Activated CD4-positive, alpha-beta T cell treated with anti-CD3 and anti-CD28 coated beads for 4 hours (primary cell): ENCODE measurements at regions not wholly inside any gene's neighbourhood (a gene's known extent, or its start where the extent isn't known, plus 50 kb on each side); places are given as distances from the start of the nearest gene placed in this dataset.

Experiments
- DNase-seq, 2 donors: peaks; one replicate each; pipeline ENCODE4 v3.0.0-alpha.2; 2020

GRCh38 chr13:64850017-64850416 lies 2380.1 kb downstream of the PCDH9 start:
- DNase-seq = no peak

GRCh38 chr13:64849196-64849595 lies 2380.9 kb downstream of the PCDH9 start:
- DNase-seq = no peak

- DNase-seq = no peak
Measured at GRCh38 chr13:64847767-64848166, 2382.4 kb downstream of the PCDH9 start.

- no peak for DNase-seq
Measured at GRCh38 chr13:64845110-64845509, 2385.0 kb downstream of the PCDH9 start.

GRCh38 chr13:64819081-64819480 lies 2411.1 kb downstream of the PCDH9 start:
- DNase-seq = no peak

GRCh38 chr13:64817691-64818090 lies 2412.4 kb downstream of the PCDH9 start:
- no peak for DNase-seq

- no peak for DNase-seq
Measured at GRCh38 chr13:64810750-64811149, 2419.4 kb downstream of the PCDH9 start.

GRCh38 chr13:64808704-64809103 lies 2421.4 kb downstream of the PCDH9 start:
- no peak for DNase-seq

- no peak for DNase-seq
Measured at GRCh38 chr13:64801768-64802167, 2428.4 kb downstream of the PCDH9 start.

- DNase-seq = no peak
Measured at GRCh38 chr13:64798422-64798821, 2431.7 kb downstream of the PCDH9 start.

- DNase-seq = no peak
Measured at GRCh38 chr13:64793592-64793991, 2436.5 kb downstream of the PCDH9 start.

GRCh38 chr13:64793131-64793530 lies 2437.0 kb downstream of the PCDH9 start:
- no peak for DNase-seq

GRCh38 chr13:64791373-64791772 lies 2438.8 kb downstream of the PCDH9 start:
- DNase-seq = no peak

- DNase-seq = no peak
Measured at GRCh38 chr13:64782466-64782865, 2447.7 kb downstream of the PCDH9 start.

- DNase-seq = no peak
Measured at GRCh38 chr13:64778002-64778401, 2452.1 kb downstream of the PCDH9 start.

- no peak for DNase-seq
Measured at GRCh38 chr13:64774915-64775314, 2455.2 kb downstream of the PCDH9 start.

GRCh38 chr13:64770743-64771142 lies 2459.4 kb downstream of the PCDH9 start:
- DNase-seq = no peak

- DNase-seq = no peak
Measured at GRCh38 chr13:64767054-64767453, 2463.1 kb downstream of the PCDH9 start.

GRCh38 chr13:64765636-64766035 lies 2464.5 kb downstream of the PCDH9 start:
- DNase-seq = no peak

GRCh38 chr13:64758521-64759244 lies 2471.5 kb downstream of the PCDH9 start:
- no peak for DNase-seq

GRCh38 chr13:64756621-64757020 lies 2473.5 kb downstream of the PCDH9 start:
- DNase-seq = no peak

GRCh38 chr13:64755961-64756360 lies 2474.2 kb downstream of the PCDH9 start:
- DNase-seq = no peak

GRCh38 chr13:64753233-64754000 lies 2476.7 kb downstream of the PCDH9 start:
- DNase-seq = no peak

- DNase-seq = no peak
Measured at GRCh38 chr13:64749301-64749700, 2480.8 kb downstream of the PCDH9 start.

- DNase-seq = no peak
Measured at GRCh38 chr13:64746845-64747244, 2483.3 kb downstream of the PCDH9 start.
